Adrenal gland (tissue), 5 donors: ENCODE measurements at regions not wholly inside any gene's neighbourhood (a gene's known extent, or its start where the extent isn't known, plus 50 kb on each side); places are given as distances from the start of the nearest gene placed in this dataset.
"Not testable (repeated sequence)": the region's sequence is repeated elsewhere in the genome, so short reads cannot be mapped to it uniquely, and the experiment has no call there.

ENCODE experiments used
- CTCF ChIP-seq, 6 experiments: fragments of 450-650 bp in 4 of 6; fragments of 200-600 bp in 2 of 6; sonication (generic) in 1 of 6; IDR thresholded peaks; 1 replicate in 5 of 6; 2 replicates in 1 of 6; pipeline versions ENCODE4 v1.5.1 to v1.8.0; 2016 to 2021; ENCODE audit warnings: antibody characterized with exemption in 6 of 6, mild to moderate bottlenecking in 2 of 6, moderate library complexity in 1 of 6
- POLR2A ChIP-seq, 2 donors: fragments of 450-650 bp; IDR thresholded peaks; one replicate each; pipeline ENCODE4 v1.6.1; 2017; ENCODE audit warnings: antibody characterized with exemption in 2 of 2, mild to moderate bottlenecking in 2 of 2, moderate library complexity in 1 of 2
- donor health status: DM: no; HTN: no; CAD: no.

DNA sequence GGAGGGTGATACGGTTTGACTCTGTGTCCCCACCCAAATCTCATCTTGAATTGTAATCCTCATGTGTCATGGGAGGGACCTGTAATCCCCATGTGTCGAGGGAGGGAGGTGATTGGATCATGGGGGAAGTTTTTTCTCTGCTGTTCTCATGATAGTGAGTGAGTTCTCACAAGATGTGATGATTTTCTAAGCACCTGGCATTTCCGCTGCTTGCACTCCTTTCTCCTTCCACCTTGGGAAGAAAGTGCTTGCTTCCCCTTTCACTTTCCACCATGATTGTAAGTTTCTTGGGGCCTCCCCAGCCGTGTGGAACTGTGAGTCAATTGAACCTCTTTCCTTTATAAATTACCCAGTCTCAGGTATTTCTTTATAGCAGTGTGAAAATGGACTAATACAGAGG, 932.6 kb upstream of the LRATD1 start:
- not testable (repeated sequence) for TF ChIP-seq POLR2A, CTCF (IDR thresholded peaks at IDR 0.05)
